H9 (cell line): ENCODE measurements at regions not wholly inside any gene's neighbourhood (a gene's known extent, or its start where the extent isn't known, plus 50 kb on each side); places are given as distances from the start of the nearest gene placed in this dataset.

ENCODE experiments used
- DNase-seq: peaks from one replicate; pipeline ENCODE4 v3.0.0-alpha.2; 2017
- H2AFZ ChIP-seq: one replicate; pipeline ENCODE4 v1.6.1; 2013; ENCODE audit warnings: mild to moderate bottlenecking, low read length, control low read depth, moderate library complexity
- H2AK5ac ChIP-seq: 2 replicates; pipeline ENCODE4 v1.6.1; 2013; ENCODE audit warnings: low read length, control low read depth, mixed read lengths; ENCODE audit not compliant: insufficient read length
- H2BK120ac ChIP-seq: one replicate; pipeline ENCODE4 v1.6.1; 2013; ENCODE audit warnings: low read depth, mild to moderate bottlenecking, low read length, control low read depth, inconsistent platforms; ENCODE audit not compliant: poor library complexity, severe bottlenecking
- H2BK12ac ChIP-seq: 2 replicates; pipeline ENCODE4 v1.6.1; 2013; ENCODE audit warnings: low read length, control low read depth, mixed read lengths, low read depth; ENCODE audit not compliant: insufficient read length
- H2BK15ac ChIP-seq: 2 replicates; pipeline ENCODE4 v1.6.1; 2013; ENCODE audit warnings: low read depth, low read length, control low read depth
- H2BK20ac ChIP-seq: one replicate; pipeline ENCODE4 v1.6.1; 2013; ENCODE audit warnings: low read depth, mild to moderate bottlenecking, low read length, control low read depth, inconsistent platforms; ENCODE audit not compliant: poor library complexity, severe bottlenecking
- H2BK5ac ChIP-seq: 2 replicates; pipeline ENCODE4 v1.6.1; 2013; ENCODE audit warnings: low read length, control low read depth, mixed read lengths; ENCODE audit not compliant: insufficient read length
- H3K14ac ChIP-seq: 2 replicates; pipeline ENCODE4 v1.6.1; 2013; ENCODE audit warnings: low read length, control low read depth; ENCODE audit not compliant: insufficient read depth
- H3K18ac ChIP-seq: 2 replicates; pipeline ENCODE4 v1.6.1; 2013; ENCODE audit warnings: low read depth, mild to moderate bottlenecking, mixed read lengths, low read length, control low read depth; ENCODE audit not compliant: insufficient read length
- H3K23ac ChIP-seq: 2 replicates; pipeline ENCODE4 v1.6.1; 2013; ENCODE audit warnings: low read length, control low read depth, mixed read lengths, low read depth; ENCODE audit not compliant: insufficient read length
- H3K23me2 ChIP-seq: 2 replicates; pipeline ENCODE4 v1.6.1; 2013; ENCODE audit warnings: low read depth, mild to moderate bottlenecking, mixed read lengths, low read length, control low read depth; ENCODE audit not compliant: insufficient read length, poor library complexity, severe bottlenecking
- H3K27ac ChIP-seq: 2 replicates; pipeline ENCODE4 v1.5.1; 2013; ENCODE audit warnings: low read length, control low read depth, mixed read lengths, low read depth; ENCODE audit not compliant: insufficient read length
- H3K27me3 ChIP-seq: 2 replicates; pipeline ENCODE4 v1.6.1; 2013; ENCODE audit warnings: low read length, control low read depth, inconsistent platforms; ENCODE audit not compliant: insufficient read depth
- H3K4ac ChIP-seq: 2 replicates; pipeline ENCODE4 v1.6.1; 2013; ENCODE audit warnings: low read depth, mild to moderate bottlenecking, control low read depth, inconsistent platforms, low read length, moderate library complexity
- H3K4me1 ChIP-seq: 2 replicates; pipeline ENCODE4 v1.6.1; 2013; ENCODE audit warnings: low read length, control low read depth, inconsistent platforms; ENCODE audit not compliant: insufficient read depth
- H3K4me2 ChIP-seq: 2 replicates; pipeline ENCODE4 v1.6.1; 2013; ENCODE audit warnings: low read length, control low read depth, mixed read lengths; ENCODE audit not compliant: insufficient read length, insufficient read depth
- H3K56ac ChIP-seq: 2 replicates; pipeline ENCODE4 v1.6.1; 2013; ENCODE audit warnings: low read depth, mild to moderate bottlenecking, mixed read lengths, low read length, control low read depth; ENCODE audit not compliant: insufficient read length
- H3K79me1 ChIP-seq: 2 replicates; pipeline ENCODE4 v1.6.1; 2013; ENCODE audit warnings: low read depth, mild to moderate bottlenecking, moderate library complexity, low read length, control low read depth, inconsistent platforms; ENCODE audit not compliant: insufficient read depth, poor library complexity, severe bottlenecking
- H3K79me2 ChIP-seq: 2 replicates; pipeline ENCODE4 v1.6.1; 2013; ENCODE audit warnings: low read length, control low read depth, inconsistent platforms; ENCODE audit not compliant: insufficient read depth
- H3K9ac ChIP-seq: 2 replicates; pipeline ENCODE4 v1.6.1; 2013; ENCODE audit warnings: low read length, control low read depth, mixed read lengths; ENCODE audit not compliant: insufficient read length; ENCODE audit errors: extremely low read depth
- H3K9me3 ChIP-seq: one replicate; pipeline ENCODE4 v1.6.1; 2013; ENCODE audit warnings: low read depth, low read length, inconsistent platforms; ENCODE audit not compliant: control insufficient read depth
- H3T11ph ChIP-seq: one replicate; pipeline ENCODE4 v1.6.1; 2013; ENCODE audit warnings: mild to moderate bottlenecking, low read length, control low read depth, inconsistent platforms
- H4K20me1 ChIP-seq: one replicate; pipeline ENCODE4 v1.6.1; 2013; ENCODE audit not compliant: control insufficient read depth, insufficient read length, insufficient read depth
- H4K5ac ChIP-seq: 2 replicates; pipeline ENCODE4 v1.6.1; 2013; ENCODE audit warnings: low read depth, mild to moderate bottlenecking, mixed read lengths, low read length, control low read depth; ENCODE audit not compliant: insufficient read length
- H4K8ac ChIP-seq: replicated peaks from 2 replicates; pipeline ENCODE4 v1.6.1; 2013; ENCODE audit warnings: low read length, control low read depth, mixed read lengths, low read depth; ENCODE audit not compliant: insufficient read length
- H4K91ac ChIP-seq: 2 replicates; pipeline ENCODE4 v1.6.1; 2013; ENCODE audit warnings: low read depth, mild to moderate bottlenecking, moderate library complexity, mixed read lengths, low read length, control low read depth; ENCODE audit not compliant: insufficient read length
- H3K27ac Mint-ChIP-seq, 3 experiments: 2 replicates in 2 of 3; 3 replicates in 1 of 3; pipeline ENCODE4 v1.8.0; 2020 to 2021; ENCODE audit warnings: mixed read lengths in 3 of 3, mild to moderate bottlenecking in 1 of 3, moderate library complexity in 1 of 3
- H3K27me3 Mint-ChIP-seq: 2 replicates; pipeline ENCODE4 v1.8.0; 2021; ENCODE audit warnings: low read depth, mild to moderate bottlenecking, moderate library complexity, mixed read lengths
- H3K36me3 Mint-ChIP-seq, 3 experiments: 2 replicates in 2 of 3; 3 replicates in 1 of 3; pipeline ENCODE4 v1.8.0; 2020 to 2021; ENCODE audit warnings: low read depth in 3 of 3, mixed read lengths in 3 of 3; ENCODE audit not compliant: insufficient read depth in 1 of 3
- H3K4me1 Mint-ChIP-seq, 2 experiments: 2 replicates each; pipeline ENCODE4 v1.8.0; 2020; ENCODE audit warnings: mixed read lengths in 2 of 2
- H3K4me3 Mint-ChIP-seq, 2 experiments: 2 replicates in 1 of 2; 3 replicates in 1 of 2; pipeline ENCODE4 v1.8.0; 2020 to 2021; ENCODE audit warnings: mild to moderate bottlenecking in 2 of 2, mixed read lengths in 2 of 2, moderate library complexity in 1 of 2
- H3K9me3 Mint-ChIP-seq, 2 experiments: 2 replicates in 1 of 2; 3 replicates in 1 of 2; pipeline ENCODE4 v1.8.0; 2020; ENCODE audit warnings: mild to moderate bottlenecking in 2 of 2, mixed read lengths in 2 of 2, moderate library complexity in 1 of 2
- CTCF ChIP-seq: fragments of 200-600 bp; sonication (generic); conservative IDR thresholded peaks from 3 replicates; pipeline ENCODE4 v1.8.0; 2021; ENCODE audit warnings: antibody characterized with exemption, mild to moderate bottlenecking
- WGBS: extraction: QIAGEN DNeasy Blood & Tissue Kit; methylation state at CpG from one replicate; pipeline ENCODE4 v1.1.7; 2013; ENCODE audit warnings: missing lambda C conversion rate, low lambda C conversion rate, mixed read lengths; ENCODE audit not compliant: insufficient read length; ENCODE audit errors: extremely low coverage; 5-methylcytosine and 5-hydroxymethylcytosine counted together

GRCh38 chr1:218499911-218500310, 154.8 kb downstream of the TGFB2 start:
- Histone ChIP-seq H3K9ac (no peak overlapping the region), H2BK20ac (no peak overlapping the region), H3K27me3 (no peaks in the 10 kb centered on the region), H2BK5ac (no peak overlapping the region), H2AK5ac (no peak overlapping the region), H3K79me1 (no peaks in the 10 kb centered on the region), H3K4me2 (no peak overlapping the region), H3K14ac (no peak overlapping the region), H4K8ac (no peak overlapping the region), H3K79me2 (no peaks in the 10 kb centered on the region), H3K23me2 (no peaks in the 10 kb centered on the region), H4K5ac (no peak overlapping the region), H2AFZ (no peak overlapping the region), H3T11ph (no peak overlapping the region), H3K23ac (no peak overlapping the region), H4K91ac (no peak overlapping the region), H3K4me1 (peaks cover 4% of the 10 kb centered on the region; the same call in 1 of the 2 replicates), H2BK12ac (no peak overlapping the region), H2BK15ac (no peak overlapping the region), H3K56ac (no peak overlapping the region), H3K9me3 (no peaks in the 10 kb centered on the region), H3K4ac (no peak overlapping the region), H3K27ac (no peak overlapping the region), H2BK120ac (no peak overlapping the region), H4K20me1 (no peaks in the 10 kb centered on the region), H3K18ac (no peak overlapping the region)
- WGBS: no CpG with 5 or more reads among the region's 7 CpGs
- Mint-ChIP-seq H3K9me3 (peaks cover 0 to 5% of the 10 kb centered on the region in 2 experiments; a peak in 2 of 5 replicates), H3K36me3 (peaks cover 0 to 6% (median 0%) of the 10 kb centered on the region in 3 experiments; a peak in 2 of 7 replicates), H3K4me1 (peaks cover 21 to 24% of the 10 kb centered on the region in 2 experiments), H3K27me3 (no peaks in the 10 kb centered on the region; the same call in 1 of the 2 replicates), H3K27ac (peak overlapping the region in 1 of 3 experiments; percentile 76; a peak in 2 of 7 replicates), H3K4me3 (no peak overlapping the region)
- peak; percentile 27 for DNase-seq
- TF ChIP-seq CTCF: no peak
